HepG2 (cell line): ENCODE measurements at regions not wholly inside any gene's neighbourhood (a gene's known extent, or its start where the extent isn't known, plus 50 kb on each side); places are given as distances from the start of the nearest gene placed in this dataset.

Experiments used
- ATAC-seq: fragments of 200-7000 bp; cut with Tn5 transposase; 3 replicates; pipeline ENCODE4 v1.9.1; 2020; ENCODE audit warnings: mild to moderate bottlenecking, moderate library complexity
- BruUV-seq: library from RNA; stranded (reverse); fragments of 400-500 nt; replicated peaks from 2 replicates; lab custom pipeline; 2021; lab: Mats Ljungman, UMichigan
- CTCF ChIA-PET: fragments of 300-600 bp; formaldehyde crosslinking; extraction: SDS; loops from one replicate; lab custom pipeline; 2021; ENCODE audit warnings: low total read pairs, inconsistent platforms, low intra/inter-chr PET ratio; lab: Yijun Ruan, JAX
- POLR2A ChIA-PET: fragments of 350-600 bp; sonication (Branson Sonifier 250); formaldehyde crosslinking; loops from one replicate; lab custom pipeline; 2020; ENCODE audit warnings: antibody characterized with exemption, inconsistent platforms; lab: Yijun Ruan, JAX
- DNase-seq: peaks from one replicate; pipeline ENCODE4 v3.0.0-alpha.2; 2015; ENCODE audit warnings: low spot score
- FAIRE-seq: peaks from 3 replicates; lab custom pipeline; 2011; peaks lifted over from hg19 to GRCh38; lab: Jason Lieb, UNC
- H2AFZ ChIP-seq: one replicate; pipeline ENCODE4 v1.6.1; 2011; ENCODE audit warnings: low read length, inconsistent platforms
- H3K27ac ChIP-seq: fragments of 300-600 bp; 3 replicates; pipeline ENCODE4 v1.8.0; 2011; ENCODE audit warnings: mixed run types, mild to moderate bottlenecking, mixed read lengths, low read length, inconsistent platforms; ENCODE audit not compliant: insufficient read depth; ENCODE audit errors: extremely low read length
- H3K27me3 ChIP-seq, 2 experiments: fragments of 200-600 bp in 1 of 2; 2 replicates in 1 of 2; 3 replicates in 1 of 2; pipeline versions ENCODE4 v1.6.0 to v1.8.0; 2011; ENCODE audit warnings: low read length in 2 of 2, mild to moderate bottlenecking in 2 of 2, moderate library complexity in 2 of 2, inconsistent platforms in 1 of 2; ENCODE audit not compliant: insufficient read depth in 2 of 2, control insufficient read depth in 1 of 2
- H3K36me3 ChIP-seq, 2 experiments: fragments of 200-600 bp in 1 of 2; replicated peaks in 1 of 2; 2 replicates in 1 of 2; 3 replicates in 1 of 2; pipeline versions ENCODE4 v1.5.1 to v1.8.0; 2011; ENCODE audit warnings: low read length in 2 of 2, inconsistent platforms in 1 of 2; ENCODE audit not compliant: insufficient read depth in 2 of 2, control insufficient read depth in 1 of 2
- H3K4me1 ChIP-seq: 2 replicates; pipeline ENCODE4 v1.5.1; 2012; ENCODE audit warnings: low read length, inconsistent platforms; ENCODE audit not compliant: insufficient read depth
- H3K4me2 ChIP-seq: 2 replicates; pipeline ENCODE4 v1.6.0; 2011; ENCODE audit warnings: low read depth, low read length, inconsistent platforms
- H3K4me3 ChIP-seq, 3 experiments: fragments of 200-600 bp in 1 of 3; sonication (generic), shearing (Covaris generic) in 1 of 3; replicated peaks in 1 of 3; 2 replicates each; pipeline ENCODE4 v1.5.1; 2011 to 2016; ENCODE audit warnings: low read length in 3 of 3, inconsistent platforms in 2 of 3, low read depth in 2 of 3, mild to moderate bottlenecking in 2 of 3, control low read depth in 1 of 3, mixed read lengths in 1 of 3; ENCODE audit not compliant: insufficient read depth in 1 of 3
- H3K79me2 ChIP-seq: one replicate; pipeline ENCODE4 v1.6.1; 2011; ENCODE audit warnings: low read length, inconsistent platforms; ENCODE audit not compliant: insufficient read depth
- H3K9ac ChIP-seq: 2 replicates; pipeline ENCODE4 v1.6.0; 2011; ENCODE audit warnings: mild to moderate bottlenecking, low read depth, low read length, inconsistent platforms; ENCODE audit not compliant: insufficient read depth
- H3K9me3 ChIP-seq: 2 replicates; pipeline ENCODE4 v1.5.1; 2012; ENCODE audit warnings: mild to moderate bottlenecking, low read length
- H4K20me1 ChIP-seq: 2 replicates; pipeline ENCODE4 v1.6.0; 2011; ENCODE audit warnings: inconsistent platforms, mild to moderate bottlenecking, low read length, moderate library complexity; ENCODE audit not compliant: insufficient read depth
- DZIP1 ChIP-seq: sonication (generic); formaldehyde crosslinking; IDR thresholded peaks from 2 replicates; pipeline ENCODE4 v1.5.0; 2020; ENCODE audit warnings: mild to moderate bottlenecking, missing genetic modification reagents
- MED8 ChIP-seq: sonication (generic); formaldehyde crosslinking; IDR thresholded peaks from 2 replicates; pipeline ENCODE4 v1.8.1; 2023; ENCODE audit warnings: mild to moderate bottlenecking, missing genetic modification reagents; ENCODE audit not compliant: insufficient replicate concordance
- SALL2 ChIP-seq: sonication (generic); formaldehyde crosslinking; IDR thresholded peaks from 2 replicates; pipeline ENCODE4 v1.8.1; 2023; ENCODE audit warnings: mild to moderate bottlenecking, missing genetic modification reagents, inconsistent platforms
- SATB2 ChIP-seq: sonication (generic); formaldehyde crosslinking; IDR thresholded peaks from 2 replicates; pipeline ENCODE4 v1.5.0; 2020; ENCODE audit warnings: missing genetic modification reagents
- TFAP4 ChIP-seq: sonication (generic); IDR thresholded peaks from 2 replicates; pipeline ENCODE4 v1.6.1; 2016; ENCODE audit warnings: low read depth, borderline replicate concordance
- ZNF253 ChIP-seq: sonication (generic); formaldehyde crosslinking; IDR thresholded peaks from 2 replicates; pipeline ENCODE4 v1.8.0; 2022; ENCODE audit warnings: mild to moderate bottlenecking, missing genetic modification reagents, borderline replicate concordance
- ZNF670 ChIP-seq: sonication (generic); formaldehyde crosslinking; IDR thresholded peaks from 2 replicates; pipeline ENCODE4 v1.8.0; 2022; ENCODE audit warnings: mild to moderate bottlenecking, missing genetic modification reagents, borderline replicate concordance
- WGBS: methylation state at CpG from one replicate; pipeline ENCODE4 v1.1.6; 2017; ENCODE audit warnings: low lambda C conversion rate; 5-methylcytosine and 5-hydroxymethylcytosine counted together
- in situ Hi-C: cut with HindIII; loops from 2 replicates; pipeline ENCODE4 v1.10.0; 2017; ENCODE audit warnings: low pct_unique_long_range_greater_than_20kb; ENCODE audit not compliant: extremely low pct_ligation_motif_present
- intact Hi-C: fragments of 100-400 bp; cut with micrococcal nuclease; formaldehyde crosslinking; loops from one replicate; pipeline ENCODE4 v1.10.0; 2022; ENCODE audit not compliant: unreplicated experiment

GRCh38 chr9:129467004-129467588 lies 153.8 kb downstream of the C9orf50 start:
- peaks cover 50% of the 10 kb centered on the region for H3K4me1 ChIP-seq
- DNase-seq (no peak), FAIRE-seq (no peak), ATAC-seq (no peak)
- H3K9me3 ChIP-seq: no peaks in the 10 kb centered on the region
- WGBS: 0% methylated on average over 5 of the region's 10 CpGs
- no TSS peak for BruUV-seq
- intact Hi-C loops (no loop called here), in situ Hi-C loops (no loop called here)
- H4K20me1 ChIP-seq: no peaks in the 10 kb centered on the region
- ChIA-PET CTCF (no interaction called here), POLR2A (interaction anchor here (1.4 kb wide), 1 partner anchor 30 kb away, joined by 4 read pairs; no protein-coding TSS in a partner anchor)
- H3K27ac ChIP-seq: no peak overlapping the region
- H3K36me3 ChIP-seq: no peaks in the 10 kb centered on the region
- no peak overlapping the region for H3K9ac ChIP-seq
- H3K27me3 ChIP-seq: peaks cover 9 to 29% of the 10 kb centered on the region in 2 experiments; a peak in 3 of 5 replicates
- peak overlapping the region; percentile 34 for H3K4me2 ChIP-seq
- no peak for TF ChIP-seq SALL2 (CRISPR knock-in tag)
- peak; percentile 41; the same call in 1 of the 2 replicates for TF ChIP-seq TFAP4
- no peak for TF ChIP-seq ZNF670
- no peak for TF ChIP-seq SATB2
- no peak for TF ChIP-seq ZNF253 (CRISPR knock-in tag)
- 0 out of 2 replicates have a peak, but pooled peaks have one; percentile 17 for TF ChIP-seq DZIP1 (CRISPR knock-in tag)
- no peak for TF ChIP-seq MED8 (CRISPR knock-in tag)
- no peak overlapping the region for H2AFZ ChIP-seq
- H3K4me3 ChIP-seq: no peak overlapping the region
- no peaks in the 10 kb centered on the region for H3K79me2 ChIP-seq
